DMS79 (cell line): ENCODE measurements at regions not wholly inside any gene's neighbourhood (a gene's known extent, or its start where the extent isn't known, plus 50 kb on each side); places are given as distances from the start of the nearest gene placed in this dataset.

Experiments used
- DNase-seq: peaks from one replicate; lab custom pipeline; 2025; lab: John Stamatoyannopoulos, UW

- no peak for DNase-seq
Measured at GRCh38 chr9:95615246-95615645, 98.5 kb upstream of the PTCH1 start.

DNA sequence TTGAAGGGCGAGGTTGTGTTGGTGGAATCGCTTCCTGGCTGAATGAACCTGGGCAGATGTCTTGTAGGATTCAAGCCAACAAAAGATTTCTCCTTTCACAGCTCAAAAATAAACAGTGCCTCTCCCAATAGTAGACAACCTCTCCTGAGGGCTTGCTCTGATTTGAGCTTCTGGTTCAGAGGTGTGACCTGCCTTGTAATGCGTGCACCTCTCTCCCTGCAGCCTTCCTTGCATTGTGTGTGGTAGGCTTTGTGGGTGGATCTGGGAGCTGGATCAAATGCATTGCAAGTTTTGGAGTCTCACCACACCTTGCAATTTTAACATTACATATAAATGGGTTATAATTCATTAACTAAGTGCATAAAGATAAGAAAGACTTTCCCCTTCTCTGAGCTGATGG, 96.9 kb upstream of the PTCH1 start:
- no peak for DNase-seq

GRCh38 chr9:95611354-95611753, 94.6 kb upstream of the PTCH1 start:
- DNase-seq: no peak

DNA sequence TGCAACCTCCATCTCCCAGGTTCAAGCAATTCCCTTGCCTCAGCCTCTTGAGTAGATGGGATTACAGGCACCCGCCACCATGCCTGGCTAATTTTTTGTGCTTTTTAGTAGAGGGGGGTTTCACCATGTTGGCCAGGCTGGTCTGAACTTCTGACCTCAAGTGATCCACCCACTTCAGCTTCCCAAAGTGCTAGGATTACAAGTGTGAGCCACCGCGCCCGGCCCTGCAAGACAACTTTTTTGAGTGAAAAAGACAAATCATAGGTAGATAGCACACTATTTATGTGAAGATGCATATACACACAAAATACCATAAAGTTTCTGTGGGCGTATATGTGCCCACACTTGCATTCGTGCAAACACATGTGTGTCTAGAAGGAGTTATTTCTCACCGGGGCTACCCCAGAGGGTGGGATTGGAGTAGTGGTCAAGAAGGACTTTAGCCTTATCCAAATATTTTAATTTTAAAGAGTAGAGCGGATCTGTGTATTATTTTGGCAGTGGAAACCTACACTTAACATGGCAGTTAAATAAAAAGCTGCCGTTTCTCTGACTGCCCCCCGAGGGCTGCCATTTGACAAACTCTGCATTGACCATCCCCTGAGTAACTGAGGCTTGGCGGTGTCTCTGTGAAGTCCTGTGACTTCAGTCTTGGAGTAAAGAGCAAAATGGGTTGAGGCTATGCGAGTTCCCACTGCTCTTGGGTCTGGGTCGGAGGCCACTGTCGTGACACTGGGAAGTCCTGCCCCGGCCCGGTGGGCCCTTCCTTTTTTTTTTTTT, 93.4 kb upstream of the PTCH1 start:
- no peak for DNase-seq

- no peak for DNase-seq
Measured at GRCh38 chr9:95609426-95609825, 92.7 kb upstream of the PTCH1 start.

DNA sequence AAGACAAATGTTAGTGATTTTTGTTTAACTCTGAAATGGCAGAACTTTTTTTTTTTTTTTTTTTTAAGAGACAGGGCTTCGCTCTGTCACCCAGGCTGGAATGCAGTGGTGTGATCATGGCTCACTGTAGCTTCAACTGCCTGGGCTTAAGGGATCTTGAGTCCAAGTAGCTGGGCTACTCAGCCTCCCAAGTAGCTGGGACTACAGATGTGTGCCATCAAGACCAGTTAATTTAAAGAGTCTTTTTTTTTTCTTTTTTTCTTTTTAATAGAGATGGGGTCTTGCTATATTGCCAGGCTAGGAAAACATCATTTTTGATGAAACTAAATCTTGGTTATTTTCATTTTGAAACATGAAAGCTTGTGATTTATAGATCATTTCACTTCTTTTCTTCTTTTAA, 91.6 kb upstream of the PTCH1 start:
- no peak for DNase-seq

DNA sequence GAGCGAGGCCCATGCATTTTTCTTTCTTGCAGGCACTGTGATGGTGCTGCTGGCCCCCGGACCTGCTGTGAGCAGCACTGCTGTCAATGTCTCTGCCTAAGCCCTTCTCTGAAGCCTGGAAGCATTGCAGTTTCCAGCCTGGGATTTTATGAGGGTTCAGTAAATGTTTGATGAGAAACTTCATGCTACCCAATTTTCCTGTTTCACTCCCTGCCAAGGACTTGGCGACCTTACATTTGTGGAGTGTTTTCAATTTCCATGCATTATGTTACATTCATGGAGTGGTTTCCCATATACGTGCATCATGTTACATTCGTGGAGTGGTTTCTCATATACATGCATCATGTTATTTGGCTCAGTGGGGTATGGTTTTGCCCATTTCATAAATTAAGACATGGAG, 90.7 kb upstream of the PTCH1 start:
- no peak for DNase-seq

DNA sequence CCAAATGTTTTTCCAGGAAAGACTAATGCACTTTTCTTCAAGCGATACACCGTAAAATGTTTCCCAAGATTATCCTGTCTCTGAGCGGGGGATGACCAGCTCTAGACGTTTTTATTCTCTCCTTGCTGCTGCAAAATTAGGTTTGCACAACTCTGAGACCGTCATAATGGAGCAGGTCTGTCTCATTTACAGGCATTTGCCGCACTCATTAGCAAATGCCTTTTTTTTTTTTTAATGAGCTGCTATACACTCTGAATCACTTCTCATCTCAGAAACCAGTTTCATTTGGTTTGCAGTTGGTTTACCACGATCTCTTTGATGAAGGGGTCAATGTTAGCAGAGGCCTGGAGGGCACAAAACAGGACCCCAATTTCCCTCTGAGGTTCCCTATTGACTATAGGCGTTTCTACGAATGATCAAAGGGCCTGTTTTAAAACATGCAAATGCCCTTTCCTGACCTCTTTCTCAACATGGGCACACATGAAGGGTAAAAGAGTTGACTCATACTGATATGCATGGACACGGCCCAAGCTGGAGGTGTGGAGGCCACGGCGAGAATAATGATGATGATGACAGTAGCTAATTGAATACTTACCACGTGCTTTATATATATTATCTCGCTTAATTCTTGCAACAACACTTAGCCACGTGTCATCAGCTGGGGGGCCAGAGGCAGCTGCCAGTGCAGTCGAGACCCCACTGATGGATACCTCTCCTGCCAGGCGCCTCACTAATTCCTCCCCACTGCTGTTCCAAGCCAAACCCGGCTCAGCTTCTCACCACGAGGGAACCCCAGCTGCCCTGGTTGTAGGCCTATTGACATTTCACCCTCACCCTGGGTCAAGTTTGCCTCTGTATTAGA, 89.9 kb upstream of the PTCH1 start:
- DNase-seq: no peak

GRCh38 chr9:95605816-95606488, 89.2 kb upstream of the PTCH1 start:
- no peak for DNase-seq

DNA sequence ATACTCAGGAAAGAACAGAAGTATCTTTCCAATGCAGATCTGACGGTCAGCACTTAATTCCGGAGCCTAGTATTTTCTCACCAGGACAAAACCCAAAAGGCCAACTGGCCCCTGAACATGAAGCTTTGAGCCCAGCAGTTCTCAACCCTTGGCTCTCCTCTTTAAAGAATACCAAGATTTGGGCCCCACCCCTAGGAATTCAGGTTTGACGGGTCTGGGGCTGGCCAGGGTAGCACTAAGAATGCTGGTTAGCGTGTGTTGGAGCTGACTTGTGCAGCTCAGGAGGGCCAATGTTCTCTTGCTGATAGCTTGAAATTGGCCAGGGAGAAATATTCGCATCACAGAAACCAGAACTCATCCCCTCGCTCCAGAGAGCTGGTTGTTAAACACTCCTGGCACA, 88.3 kb upstream of the PTCH1 start:
- DNase-seq: no peak

DNA sequence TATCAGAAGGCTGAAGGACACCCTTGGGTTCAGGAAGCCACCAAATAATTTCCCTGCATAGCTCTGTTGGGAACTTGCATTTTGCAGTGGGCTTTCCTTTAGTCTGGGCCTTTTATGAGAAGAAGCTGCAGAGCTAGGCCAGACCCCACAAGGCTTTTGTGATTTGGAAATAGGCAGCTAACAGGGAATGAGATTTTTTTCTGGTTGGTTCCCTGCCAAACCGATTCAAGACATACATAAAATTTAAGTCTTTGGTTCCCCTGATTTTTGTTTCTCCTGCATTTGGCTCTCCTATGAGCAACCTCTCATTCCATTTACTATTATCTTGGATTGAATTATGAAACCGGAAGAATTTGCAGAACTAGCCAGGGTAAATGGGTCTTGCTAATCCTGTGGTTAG, 81.5 kb upstream of the PTCH1 start:
- no peak for DNase-seq

- no peak for DNase-seq
Measured at GRCh38 chr9:95595721-95596295, 79.0 kb upstream of the PTCH1 start.

GRCh38 chr9:95592931-95593330, 76.2 kb upstream of the PTCH1 start:
- DNase-seq: no peak

DNA sequence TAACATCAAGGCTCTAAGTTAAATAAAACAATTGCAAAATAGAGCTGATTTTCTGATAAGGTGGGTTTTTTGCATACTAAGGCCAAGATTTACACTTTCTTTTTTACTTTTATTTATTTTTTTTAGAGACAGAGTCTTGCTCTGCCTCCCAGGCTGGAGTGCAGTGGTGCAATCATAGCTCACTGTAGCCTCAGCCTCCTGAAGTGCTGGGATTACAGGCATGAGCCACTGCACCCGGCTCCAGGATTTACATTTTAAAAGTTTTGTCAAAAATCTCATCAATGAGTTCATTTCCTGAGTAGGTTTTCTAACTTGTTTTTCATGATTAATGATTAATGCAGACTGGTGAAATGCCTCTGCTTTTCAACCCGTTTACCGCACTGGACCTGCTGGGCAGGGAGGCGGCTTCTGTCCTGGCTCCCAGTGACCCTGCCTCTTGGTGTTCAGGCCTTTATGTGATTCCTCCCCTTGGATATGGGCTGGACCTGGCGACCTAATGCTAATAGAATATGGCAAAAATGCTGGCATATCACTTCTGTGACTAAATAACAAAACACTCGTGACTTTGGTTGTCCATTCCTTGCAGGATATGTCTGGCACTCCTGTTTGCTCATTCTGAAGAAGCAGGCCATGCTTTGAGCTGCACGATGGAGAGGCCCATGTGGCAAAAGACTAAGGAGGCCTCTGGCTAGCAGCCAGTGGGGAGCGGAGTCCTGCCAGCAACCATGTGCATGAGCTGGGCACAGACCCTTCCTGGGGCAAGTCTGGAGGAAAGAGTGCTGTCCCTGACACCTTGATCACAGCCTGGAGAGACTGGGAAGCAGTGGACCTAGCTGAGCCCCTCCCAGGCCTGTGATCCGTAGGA, 72.2 kb upstream of the PTCH1 start:
- no peak for DNase-seq

DNA sequence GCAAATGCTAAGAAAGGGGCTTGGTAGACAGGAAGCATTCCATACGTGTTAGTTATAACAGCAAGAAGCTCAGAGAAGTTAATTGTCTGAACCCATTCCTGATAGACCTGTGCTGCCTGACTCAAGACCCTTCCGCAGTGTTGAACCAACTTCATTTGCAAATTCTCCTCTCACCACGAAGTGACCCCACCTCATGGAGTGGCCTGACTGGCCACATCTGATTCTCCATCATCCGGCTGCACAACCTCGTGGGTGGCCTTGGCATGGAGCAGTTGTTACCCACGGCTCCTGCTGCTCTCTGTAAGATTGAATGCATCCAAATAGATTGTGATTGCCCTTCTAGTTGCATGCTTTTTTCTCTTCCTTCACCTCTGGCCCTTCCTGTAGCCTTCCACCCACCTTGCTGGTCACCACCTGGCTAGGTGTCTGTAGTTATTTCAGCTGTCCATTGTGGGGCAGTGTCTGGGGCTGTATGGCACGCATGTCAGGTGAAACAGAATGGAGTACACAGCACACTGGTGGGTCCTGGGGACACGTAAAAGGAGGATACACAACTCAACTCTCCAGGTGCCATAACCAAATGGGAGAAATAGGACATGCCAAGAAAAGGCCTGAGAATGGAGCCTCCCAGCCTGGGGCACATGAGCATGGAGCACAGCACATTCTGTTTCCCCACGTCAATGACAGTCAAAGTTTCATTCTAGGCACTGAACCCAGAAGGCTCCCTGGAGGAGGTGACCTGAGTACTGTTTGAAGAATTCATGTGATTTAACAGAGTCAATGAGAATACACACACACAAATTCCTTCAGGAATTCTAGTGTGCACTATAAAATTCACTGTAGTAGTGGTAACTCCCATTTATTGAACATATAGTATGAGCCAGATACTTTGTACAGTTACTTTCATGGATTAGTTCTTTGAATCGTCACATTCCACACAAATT, 70.5 kb upstream of the PTCH1 start:
- no peak for DNase-seq

- DNase-seq: no peak
Measured at GRCh38 chr9:95586326-95586725, 69.6 kb upstream of the PTCH1 start.

DNA sequence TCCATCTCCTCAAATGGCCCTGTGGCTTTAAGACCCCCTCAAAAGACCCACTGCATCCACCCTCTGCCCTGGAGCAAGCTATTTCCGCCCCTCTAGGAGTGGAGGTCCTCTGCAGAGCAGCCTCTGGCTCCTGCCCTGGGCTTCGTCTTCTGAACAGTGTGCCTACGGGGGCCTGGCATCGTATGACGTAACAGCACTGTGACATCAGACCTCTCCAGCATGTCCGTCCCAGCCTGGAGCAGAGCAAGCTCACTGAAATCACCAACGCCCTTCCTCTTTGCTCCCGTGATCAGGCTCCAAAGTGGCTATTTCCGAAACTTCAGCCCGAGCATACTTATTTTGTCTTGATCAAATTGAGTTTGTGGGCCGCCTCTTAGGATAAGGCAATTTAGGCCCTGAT, 69.1 kb upstream of the PTCH1 start:
- DNase-seq: no peak

DNA sequence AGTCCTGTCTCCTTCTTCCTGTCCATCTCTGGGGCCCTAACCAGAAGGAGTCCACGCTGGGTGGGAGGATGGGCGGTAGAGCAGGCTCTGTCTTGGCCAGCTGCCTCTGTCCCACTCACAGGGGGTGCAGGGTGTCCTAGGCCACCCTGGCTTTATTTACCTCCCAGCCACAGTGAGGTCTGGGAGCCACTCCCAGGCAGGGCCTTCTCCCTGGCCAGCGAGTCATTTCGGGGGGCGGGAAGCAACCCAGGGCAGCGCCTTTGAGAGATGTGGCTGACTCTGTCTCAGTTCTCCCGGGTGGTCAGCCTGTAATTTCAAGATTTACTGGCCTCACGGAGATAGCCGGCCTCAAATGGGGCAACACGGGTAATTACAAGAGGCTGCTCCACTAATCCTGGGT, 67.4 kb upstream of the PTCH1 start:
- no peak for DNase-seq

- no peak for DNase-seq
Measured at GRCh38 chr9:95581900-95582299, 65.1 kb upstream of the PTCH1 start.
